Activated CD8-positive, alpha-beta memory T cell treated with anti-CD3 and anti-CD28 coated beads for 48 hours (primary cell): ENCODE measurements at regions not wholly inside any gene's neighbourhood (a gene's known extent, or its start where the extent isn't known, plus 50 kb on each side); places are given as distances from the start of the nearest gene placed in this dataset.
"Not testable (repeated sequence)": the region's sequence is repeated elsewhere in the genome, so short reads cannot be mapped to it uniquely, and the experiment has no call there.

Experiments
- DNase-seq, 3 experiments: peaks; one replicate each; pipeline ENCODE4 v3.0.0-alpha.2; 2020; ENCODE audit warnings: low read depth in 2 of 3, low spot score in 2 of 3

- DNase-seq, result no peak
Measured at GRCh38 chr3:171979081-171979480, 60.3 kb upstream of the FNDC3B start.

DNA sequence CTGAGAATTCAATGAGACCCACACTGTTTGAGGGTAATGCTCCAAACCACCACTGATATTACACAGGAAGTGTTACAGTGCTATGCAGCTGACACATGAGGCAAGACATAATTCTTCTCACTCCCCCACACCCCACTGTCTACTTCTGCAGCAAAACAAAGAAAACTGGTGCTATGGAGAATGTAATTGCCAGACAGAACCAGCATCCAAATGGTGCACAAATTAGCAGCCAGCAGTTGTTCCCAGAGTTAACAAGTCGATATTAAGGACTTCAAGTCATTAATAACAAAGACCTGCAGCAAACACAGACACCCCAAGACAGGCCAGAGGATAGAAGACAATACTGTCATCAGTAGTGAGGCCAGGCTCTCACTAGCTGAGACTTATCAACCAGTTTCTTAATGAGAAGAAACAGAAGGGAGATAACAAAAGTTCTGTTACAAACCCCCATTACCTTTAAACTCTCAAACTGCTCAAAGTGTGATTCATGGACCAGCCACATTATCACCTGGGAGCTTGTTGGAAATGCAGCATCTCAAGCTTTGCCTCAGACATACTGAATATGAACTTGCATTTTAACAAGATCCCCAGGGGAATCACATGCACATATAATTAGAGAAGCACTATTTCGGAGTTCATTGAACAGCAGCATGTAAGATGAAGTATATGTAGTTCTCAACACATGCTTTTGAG is 58.7 kb upstream of the FNDC3B start:
- no peak for DNase-seq

- DNase-seq, result no peak
Measured at GRCh38 chr3:171981271-171981605, 58.1 kb upstream of the FNDC3B start.

DNA sequence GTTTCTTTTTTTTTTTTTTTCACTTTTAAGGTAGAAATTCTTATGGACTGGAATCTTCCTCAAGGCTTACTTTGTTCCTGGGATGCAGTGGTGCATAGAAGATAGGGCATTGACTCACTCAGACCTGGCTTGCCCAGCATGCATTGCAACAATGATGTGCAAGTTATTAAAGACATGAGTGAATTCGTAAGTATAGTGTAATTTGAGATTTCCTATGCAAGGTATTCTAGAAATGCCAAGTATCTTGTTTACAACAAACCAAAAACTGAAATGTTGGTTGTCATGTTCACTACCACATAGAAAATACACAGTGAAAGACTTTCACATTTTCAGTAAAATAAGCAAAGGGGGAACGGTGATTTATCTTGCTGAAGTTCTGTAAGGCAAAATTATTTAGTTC is 56.5 kb upstream of the FNDC3B start:
- DNase-seq, result no peak

DNA sequence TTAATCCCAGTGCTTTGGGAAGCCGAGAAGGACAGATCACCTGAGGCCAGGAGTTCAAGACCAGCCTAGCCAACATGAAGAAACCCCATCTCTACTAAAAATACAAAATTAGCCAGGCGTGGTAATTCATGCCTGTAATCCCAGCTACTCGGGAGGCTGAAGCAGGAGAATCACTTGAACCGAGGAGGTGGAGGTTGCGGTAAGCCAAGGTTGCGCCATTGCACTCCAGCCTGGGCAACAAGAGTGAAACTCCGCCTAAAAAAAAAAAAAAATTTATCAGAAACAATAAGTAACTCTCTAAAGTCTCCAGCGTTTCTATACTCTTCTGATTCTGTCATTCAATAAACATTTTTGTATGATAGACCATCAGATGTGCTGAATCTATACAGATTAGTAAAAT is 55.7 kb upstream of the FNDC3B start:
- DNase-seq, result not testable (repeated sequence)

- DNase-seq, result no peak
Measured at GRCh38 chr3:171984883-171985282, 54.5 kb upstream of the FNDC3B start.

- DNase-seq, result no peak
Measured at GRCh38 chr3:171986176-171986575, 53.2 kb upstream of the FNDC3B start.

GRCh38 chr3:171986757-171987518 is 52.4 kb upstream of the FNDC3B start:
- DNase-seq, result no peak
